ENCODE measurements at regions not wholly inside any gene's neighbourhood (a gene's known extent, or its start where the extent isn't known, plus 50 kb on each side); places are given as distances from the start of the nearest gene placed in this dataset.

DNA sequence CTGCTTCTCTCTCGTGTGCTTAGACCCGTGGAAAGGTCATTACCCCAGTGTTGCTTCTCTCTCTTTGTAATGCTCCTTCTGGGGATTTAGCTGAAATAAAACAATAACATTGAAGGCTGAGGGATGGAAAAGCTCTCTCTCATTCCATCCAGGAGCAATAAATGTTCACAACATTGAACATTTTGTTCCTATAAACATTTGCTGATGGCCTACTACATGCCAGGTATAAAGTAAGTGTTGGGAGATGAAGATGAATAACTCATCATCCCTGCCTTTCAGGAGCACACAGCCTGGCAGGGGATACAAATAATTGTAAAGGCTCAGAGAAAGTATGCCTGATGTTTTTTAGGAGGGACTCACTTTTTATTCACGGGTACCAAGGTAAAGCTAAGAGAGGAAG is 158.1 kb downstream of the KDR start:
- Histone ChIP-seq H3K9me3 (no peaks in the 10 kb centered on the region), H3K36me3 (ENCODE audit: low read depth, missing control alignments) (no peaks in the 10 kb centered on the region), H3K4me1 (no peaks in the 10 kb centered on the region), H3K27me3 (no peaks in the 10 kb centered on the region), H3K4me3 (no peak overlapping the region), H3K27ac (no peak overlapping the region)
- TF ChIP-seq, protein P1, sequence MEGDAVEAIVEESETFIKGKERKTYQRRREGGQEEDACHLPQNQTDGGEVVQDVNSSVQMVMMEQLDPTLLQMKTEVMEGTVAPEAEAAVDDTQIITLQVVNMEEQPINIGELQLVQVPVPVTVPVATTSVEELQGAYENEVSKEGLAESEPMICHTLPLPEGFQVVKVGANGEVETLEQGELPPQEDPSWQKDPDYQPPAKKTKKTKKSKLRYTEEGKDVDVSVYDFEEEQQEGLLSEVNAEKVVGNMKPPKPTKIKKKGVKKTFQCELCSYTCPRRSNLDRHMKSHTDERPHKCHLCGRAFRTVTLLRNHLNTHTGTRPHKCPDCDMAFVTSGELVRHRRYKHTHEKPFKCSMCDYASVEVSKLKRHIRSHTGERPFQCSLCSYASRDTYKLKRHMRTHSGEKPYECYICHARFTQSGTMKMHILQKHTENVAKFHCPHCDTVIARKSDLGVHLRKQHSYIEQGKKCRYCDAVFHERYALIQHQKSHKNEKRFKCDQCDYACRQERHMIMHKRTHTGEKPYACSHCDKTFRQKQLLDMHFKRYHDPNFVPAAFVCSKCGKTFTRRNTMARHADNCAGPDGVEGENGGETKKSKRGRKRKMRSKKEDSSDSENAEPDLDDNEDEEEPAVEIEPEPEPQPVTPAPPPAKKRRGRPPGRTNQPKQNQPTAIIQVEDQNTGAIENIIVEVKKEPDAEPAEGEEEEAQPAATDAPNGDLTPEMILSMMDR (IDR thresholded peaks at IDR 0.05), result no peak
- no peak for TF ChIP-seq POLR2A (IDR thresholded peaks at IDR 0.05)
- intact Hi-C loops (cut with DNase I; ENCODE audit: low total_unique reads), result no loop called here
- WGBS, 2 donors, result 57 to 68% methylated on average over 3 of the region's 3 CpGs
- DNase-seq, result no peak

DNA sequence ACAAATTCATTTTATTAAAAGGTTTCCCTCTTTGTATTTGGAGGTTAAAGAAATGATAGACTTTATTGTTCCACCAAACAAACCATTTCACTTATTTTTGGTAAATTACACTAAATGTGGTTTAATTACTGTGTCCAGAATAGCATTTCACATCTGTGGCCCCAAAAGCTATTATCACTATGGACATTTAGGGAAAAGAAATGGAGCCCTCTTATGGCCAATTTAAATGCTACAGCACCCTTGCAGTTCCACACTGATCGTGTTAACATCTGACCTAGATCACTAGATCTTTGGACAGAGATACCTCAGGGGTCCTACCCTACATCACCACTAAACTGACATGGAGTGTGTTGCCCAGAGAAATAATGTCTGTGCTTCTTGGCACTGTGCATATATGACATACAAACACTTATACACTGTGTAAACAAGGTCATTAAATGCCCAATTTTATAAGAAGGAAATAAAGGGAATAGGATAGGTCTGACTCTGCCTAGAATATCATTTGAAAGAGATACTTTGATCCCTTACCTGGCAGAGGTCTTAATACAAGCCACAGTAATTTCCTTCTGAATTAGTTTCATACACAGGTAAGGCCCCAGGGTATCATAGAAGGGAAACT is 163.9 kb downstream of the KDR start:
- H3K4me3 ChIP-seq, result no peak overlapping the region
- no peaks in the 10 kb centered on the region for H3K27me3 ChIP-seq
- no peaks in the 10 kb centered on the region for H3K9me3 ChIP-seq
- intact Hi-C loops (cut with DNase I; ENCODE audit: low total_unique reads), result no loop called here
- no peak for DNase-seq
- no peak overlapping the region for H3K27ac ChIP-seq
- H3K36me3 ChIP-seq (ENCODE audit: low read depth, missing control alignments), result no peaks in the 10 kb centered on the region
- TF ChIP-seq, protein P1 (IDR thresholded peaks at IDR 0.05), result peak in 2 of 3 experiments; percentile 37 to 38
- TF ChIP-seq POLR2A (IDR thresholded peaks at IDR 0.05), result no peak
- no peaks in the 10 kb centered on the region for H3K4me1 ChIP-seq
- 23 to 26% methylated on average over 1 of the region's 1 CpG for WGBS, 2 donors

DNA sequence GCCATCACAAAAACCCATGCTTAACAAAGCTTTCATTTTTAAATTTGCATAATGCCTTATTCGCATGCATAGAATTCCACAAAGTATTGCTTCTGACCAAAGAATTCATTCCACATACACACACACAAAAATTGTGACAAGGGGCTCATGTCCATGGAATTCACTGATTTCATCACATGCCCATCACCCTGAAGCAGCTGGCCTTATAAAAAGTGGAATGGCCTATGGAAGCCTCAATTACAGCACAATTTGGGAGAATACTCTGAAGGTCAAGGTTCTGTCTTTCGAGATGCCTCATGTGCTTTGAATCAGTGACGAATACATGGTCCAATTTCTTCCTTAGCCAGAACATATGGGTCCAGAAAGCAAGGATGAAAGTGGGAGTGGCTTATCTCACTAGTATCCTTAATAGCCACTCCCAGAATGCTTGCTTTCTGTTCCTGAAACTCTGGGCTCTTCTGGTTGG is 165.7 kb downstream of the KDR start:
- intact Hi-C loops (cut with DNase I; ENCODE audit: low total_unique reads), result loop anchor here (10.0 kb wide), 1 partner anchor 625 kb away; no protein-coding TSS in a partner anchor
- WGBS, 2 donors, result 71% methylated on average over 3 of the region's 3 CpGs
- no peak for DNase-seq

DNA sequence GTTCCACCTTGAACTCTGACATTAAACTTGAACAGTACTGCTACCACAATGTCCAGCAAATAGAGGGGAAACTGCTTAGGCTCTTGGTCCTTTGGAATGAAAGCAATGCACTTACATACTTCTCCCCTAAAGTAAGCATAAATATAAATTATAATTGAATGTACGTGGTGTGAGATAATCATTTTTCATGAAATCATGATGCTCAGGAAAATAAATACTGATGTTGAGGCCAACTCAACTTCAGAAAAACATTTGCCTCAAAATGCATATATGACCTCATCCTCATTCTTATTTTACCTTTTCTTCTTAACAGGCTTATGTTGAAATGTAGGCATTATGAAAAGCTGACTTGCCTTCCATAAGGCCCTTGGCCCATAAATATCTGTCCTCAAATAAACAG is 166.3 kb downstream of the KDR start:
- no peak for TF ChIP-seq POLR2A (IDR thresholded peaks at IDR 0.05)
- TF ChIP-seq, protein P1 (IDR thresholded peaks at IDR 0.05), result no peak
- intact Hi-C loops (cut with DNase I; ENCODE audit: low total_unique reads), result loop anchor here (10.0 kb wide), 1 partner anchor 624 kb away; no protein-coding TSS in a partner anchor

More for the DNA sequence above, 165.7 kb downstream of the KDR start:
- no peak overlapping the region for H3K27ac ChIP-seq
- no peaks in the 10 kb centered on the region for H3K36me3 ChIP-seq (ENCODE audit: low read depth, missing control alignments)
- no peak overlapping the region for H3K4me3 ChIP-seq
- H3K27me3 ChIP-seq, result no peaks in the 10 kb centered on the region
- TF ChIP-seq, protein P1 (IDR thresholded peaks at IDR 0.05), result no peak
- no peak for TF ChIP-seq POLR2A (IDR thresholded peaks at IDR 0.05)
- no peaks in the 10 kb centered on the region for H3K4me1 ChIP-seq
- H3K9me3 ChIP-seq, result no peaks in the 10 kb centered on the region

DNA sequence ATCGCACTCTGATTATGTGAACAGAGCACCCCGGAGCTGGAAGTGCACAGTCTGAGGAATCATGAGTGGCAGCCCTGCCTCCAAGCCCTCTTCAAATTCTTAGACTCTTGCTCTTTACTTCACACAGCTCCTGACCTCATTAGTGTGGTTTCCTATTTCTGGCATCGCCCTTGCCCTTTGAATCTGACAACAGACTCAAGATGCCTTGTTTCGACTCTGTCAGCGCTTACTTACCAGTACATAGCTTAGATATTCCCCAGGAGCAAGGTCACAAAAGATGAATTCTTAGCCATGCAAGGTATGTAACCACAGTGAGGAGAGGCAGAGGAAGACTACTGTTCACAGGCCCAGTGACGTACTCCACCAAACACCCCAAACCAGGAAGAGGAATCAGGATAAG is 167.2 kb downstream of the KDR start:
- DNase-seq, result no peak
- no peaks in the 10 kb centered on the region for H3K4me1 ChIP-seq
- no peaks in the 10 kb centered on the region for H3K36me3 ChIP-seq (ENCODE audit: low read depth, missing control alignments)
- WGBS, 2 donors, result 95 to 96% methylated on average over 6 of the region's 6 CpGs
- TF ChIP-seq, protein P1 (IDR thresholded peaks at IDR 0.05), result no peak
- no peak for TF ChIP-seq POLR2A (IDR thresholded peaks at IDR 0.05)
- no peaks in the 10 kb centered on the region for H3K9me3 ChIP-seq
- intact Hi-C loops (cut with DNase I; ENCODE audit: low total_unique reads), result loop anchor here (10.0 kb wide), 1 partner anchor 623 kb away; no protein-coding TSS in a partner anchor
- no peak overlapping the region for H3K27ac ChIP-seq
- no peak overlapping the region for H3K4me3 ChIP-seq
- no peaks in the 10 kb centered on the region for H3K27me3 ChIP-seq

More for the DNA sequence above, 166.3 kb downstream of the KDR start:
- no peaks in the 10 kb centered on the region for H3K9me3 ChIP-seq
- H3K27ac ChIP-seq, result no peak overlapping the region
- no peaks in the 10 kb centered on the region for H3K27me3 ChIP-seq
- 76 to 96% methylated on average over 1 of the region's 1 CpG for WGBS, 2 donors
- H3K4me3 ChIP-seq, result no peak overlapping the region
- DNase-seq, result no peak
- no peaks in the 10 kb centered on the region for H3K4me1 ChIP-seq
- H3K36me3 ChIP-seq (ENCODE audit: low read depth, missing control alignments), result no peaks in the 10 kb centered on the region
